GM19324 (cell line): ENCODE measurements at regions not wholly inside any gene's neighbourhood (a gene's known extent, or its start where the extent isn't known, plus 50 kb on each side); places are given as distances from the start of the nearest gene placed in this dataset.
"Not testable (repeated sequence)": the region's sequence is repeated elsewhere in the genome, so short reads cannot be mapped to it uniquely, and the experiment has no call there.

Experiments
- ATAC-seq: cut with Tn5 transposase; IDR thresholded peaks from one replicate; pipeline ENCODE4 v1.9.1; 2021; ENCODE audit warnings: mild to moderate bottlenecking, moderate library complexity; ENCODE audit not compliant: unreplicated experiment, low FRiP score

DNA sequence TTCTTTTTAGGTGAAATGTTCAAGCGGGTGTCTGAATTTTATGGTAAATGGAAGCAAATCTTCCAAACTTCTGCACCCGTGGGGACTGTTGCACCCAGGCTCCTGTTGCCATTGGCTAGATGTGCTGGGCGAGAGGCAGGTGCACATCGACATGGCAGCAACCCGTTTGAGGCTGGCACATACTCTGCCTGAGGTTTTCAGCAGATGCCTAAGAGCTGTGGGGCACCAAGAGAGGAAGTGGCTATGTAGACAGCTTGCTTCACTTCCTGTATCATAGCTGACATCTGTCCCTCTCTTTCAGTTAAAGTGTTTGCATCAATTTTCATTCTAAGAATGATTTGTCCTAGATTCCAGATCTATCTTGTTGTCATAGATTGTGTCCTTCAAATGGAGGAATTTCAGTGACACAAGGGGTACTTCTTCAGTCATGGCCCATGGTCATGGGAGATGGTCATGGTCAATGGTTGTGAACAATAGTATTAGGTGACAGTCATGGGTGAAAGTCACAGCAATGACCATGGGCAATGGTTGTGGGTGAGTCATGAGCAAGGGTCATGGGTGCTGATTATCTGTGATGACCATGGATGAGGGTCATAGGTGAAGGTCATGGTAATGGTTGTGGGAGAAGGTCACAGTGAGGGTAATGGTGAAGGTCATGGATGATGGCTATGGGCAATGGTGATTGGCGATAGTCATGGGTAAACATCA lies 115.1 kb upstream of the IRX4 start:
- ATAC-seq, result no peak

GRCh38 chr5:1995491-1995890 lies 112.8 kb upstream of the IRX4 start:
- ATAC-seq, result no peak

DNA sequence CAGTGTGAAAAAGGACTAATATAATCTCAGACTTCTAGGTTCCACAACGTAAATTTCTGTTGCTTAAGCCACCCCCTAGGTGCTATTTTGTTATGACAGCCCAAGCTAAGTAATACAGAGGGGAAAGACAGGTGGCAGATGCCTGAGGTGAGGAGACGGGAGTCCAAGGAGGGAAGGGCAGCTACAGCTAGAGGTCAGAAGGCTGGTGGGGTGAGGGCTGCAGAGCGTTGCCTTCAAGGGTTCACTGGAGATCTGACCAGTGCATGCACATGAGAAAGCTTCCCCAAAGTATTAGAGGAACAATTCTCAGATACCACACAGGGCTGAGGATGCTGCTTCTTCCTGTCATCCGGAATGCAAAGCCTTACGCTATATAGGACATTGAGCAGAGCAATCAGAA lies 104.7 kb upstream of the IRX4 start:
- no peak for ATAC-seq

GRCh38 chr5:1985781-1986180 lies 103.1 kb upstream of the IRX4 start:
- no peak for ATAC-seq

DNA sequence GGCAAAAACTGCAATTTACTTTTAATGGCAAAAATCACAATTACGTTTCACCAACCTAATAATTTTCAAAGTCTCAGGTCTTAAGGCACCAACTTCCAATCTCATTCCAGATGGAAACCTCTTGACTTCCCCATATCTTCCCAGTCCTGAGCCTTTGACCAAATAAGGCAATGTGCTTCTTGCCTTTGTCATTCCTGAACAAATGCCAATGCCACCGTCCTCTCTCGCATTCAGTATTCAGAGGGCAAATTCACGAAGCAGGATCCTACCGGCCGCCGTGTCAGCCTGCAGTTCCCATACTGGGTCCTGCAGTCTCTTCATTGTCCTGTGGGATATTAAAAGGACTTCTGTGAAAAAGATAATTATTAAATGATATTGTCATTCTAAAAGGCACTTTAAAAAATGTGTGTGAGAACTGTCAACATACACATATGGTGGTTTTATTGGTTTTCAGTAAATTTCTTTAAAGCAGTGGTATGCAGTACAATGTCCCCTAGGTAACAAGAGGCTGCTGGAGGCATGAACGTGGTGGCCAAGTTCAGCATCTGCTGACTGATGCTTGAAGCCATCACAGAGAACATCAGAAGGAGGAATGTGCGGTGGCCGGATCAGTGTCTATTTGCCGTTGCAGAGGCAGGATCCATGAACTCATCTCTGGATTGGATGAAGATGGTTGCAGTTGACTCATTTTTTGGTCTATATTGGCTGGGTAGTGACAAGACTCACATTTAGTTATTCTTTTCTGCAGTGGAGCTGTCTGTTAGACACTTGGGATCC lies 101.4 kb upstream of the IRX4 start:
- no peak for ATAC-seq

- ATAC-seq, result no peak
Observed at GRCh38 chr5:1983401-1983800, 100.7 kb upstream of the IRX4 start.

- ATAC-seq, result not testable (repeated sequence)
Observed at GRCh38 chr5:1982561-1982960, 99.8 kb upstream of the IRX4 start.

DNA sequence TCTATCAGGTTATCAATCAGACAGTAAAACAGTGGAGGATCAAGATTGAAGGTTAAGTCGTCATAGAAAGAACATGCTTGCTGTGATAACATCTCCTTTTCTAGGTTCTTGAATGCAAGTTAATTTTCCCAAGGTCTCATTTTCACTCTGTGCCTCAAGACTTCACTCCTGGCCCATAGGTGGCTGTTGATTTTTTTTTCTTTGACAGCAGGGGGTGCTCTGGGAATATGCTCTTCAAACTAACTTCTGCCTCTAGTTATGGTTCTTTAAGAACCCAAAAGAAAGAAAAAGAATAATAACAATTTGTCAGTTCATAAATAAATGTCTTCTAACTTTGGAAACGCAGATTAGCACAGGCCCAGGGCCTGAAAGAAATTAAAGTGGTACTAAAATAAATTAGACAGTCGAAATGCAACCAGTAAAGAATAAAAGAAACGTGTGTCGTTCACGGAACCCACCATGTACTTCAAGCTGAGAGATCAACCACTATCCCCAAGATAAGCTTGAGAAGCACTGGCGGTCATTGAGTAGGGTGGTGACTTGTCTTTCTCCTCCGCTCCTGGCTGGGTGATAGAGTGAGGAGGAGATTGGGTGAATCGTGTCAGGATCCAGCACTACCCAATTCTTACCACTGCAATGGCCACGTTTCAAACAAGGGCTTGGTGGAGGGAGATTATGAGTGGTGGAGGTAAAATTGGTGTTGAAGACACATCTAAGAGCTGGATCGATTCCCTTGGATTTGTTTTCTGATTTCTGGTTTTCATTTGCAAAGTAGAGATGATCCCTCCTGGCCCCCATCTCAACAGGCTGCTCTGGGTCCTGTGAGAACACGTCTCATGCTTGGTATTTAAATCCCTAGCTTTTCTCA lies 93.4 kb upstream of the IRX4 start:
- no peak for ATAC-seq

DNA sequence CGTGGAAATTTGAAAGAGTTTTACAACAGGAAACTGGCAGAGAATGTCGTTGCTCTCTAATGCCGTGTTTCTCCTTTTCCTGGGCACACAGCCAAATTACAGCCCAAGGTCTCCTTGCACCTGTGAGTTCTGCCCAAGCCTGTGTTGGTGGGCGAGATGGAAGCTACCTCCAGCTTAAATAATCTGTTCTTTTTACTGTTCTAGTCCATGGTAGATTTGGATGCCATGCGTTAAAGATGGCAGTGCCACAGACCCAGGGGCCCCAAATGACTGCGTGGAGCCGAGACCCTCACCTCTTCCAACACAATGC lies 92.6 kb upstream of the IRX4 start:
- ATAC-seq, result no peak

GRCh38 chr5:1974501-1975405 lies 92.0 kb upstream of the IRX4 start:
- no peak for ATAC-seq

DNA sequence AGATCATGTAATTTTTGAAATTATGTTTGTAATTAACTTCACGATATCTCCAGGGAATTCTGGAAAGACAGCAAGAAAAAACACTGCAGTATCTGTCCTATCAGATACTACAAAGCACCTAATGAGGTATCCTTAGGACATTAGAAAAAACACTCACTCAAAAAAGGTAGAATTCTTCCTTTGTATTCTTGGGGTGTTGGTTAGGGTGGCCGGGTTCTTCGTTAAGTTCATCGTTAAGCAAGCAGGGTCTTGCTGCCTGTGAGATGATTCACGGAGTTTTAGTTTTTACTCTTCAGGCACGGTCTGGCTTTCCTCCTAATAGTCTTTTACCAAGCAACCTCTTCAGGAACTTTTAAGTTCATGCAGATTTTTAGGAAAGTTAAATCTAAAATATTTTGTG lies 91.4 kb upstream of the IRX4 start:
- no peak for ATAC-seq

DNA sequence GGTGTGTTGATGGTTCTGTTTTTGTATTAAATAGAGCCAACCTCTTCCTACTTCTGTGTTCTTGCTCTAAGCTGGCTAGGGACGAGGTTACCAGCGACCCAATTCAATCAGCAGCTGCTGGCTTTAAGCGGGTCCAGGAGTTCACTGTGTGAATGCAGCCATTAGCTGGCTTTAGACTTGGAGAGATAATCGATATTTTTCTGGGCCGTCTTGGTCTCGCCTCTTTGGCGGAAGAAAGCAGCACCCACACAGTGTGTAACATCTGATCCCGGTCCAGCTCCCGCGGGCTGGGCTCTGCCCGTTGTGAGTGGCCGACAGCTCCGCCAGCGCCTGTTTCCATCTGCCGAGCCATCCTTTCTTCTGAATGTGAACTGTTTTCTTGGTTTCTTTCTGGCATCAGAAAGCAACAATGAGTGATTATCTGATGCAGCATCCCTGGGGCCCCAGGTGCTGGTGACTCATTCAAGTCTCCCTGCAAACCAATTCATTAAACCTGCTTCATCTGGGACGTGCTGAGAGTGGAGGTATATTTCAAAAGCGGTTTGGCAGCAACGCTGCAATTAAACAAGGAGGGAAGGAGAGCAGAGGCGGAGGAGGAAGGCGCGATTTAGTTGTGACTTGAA lies 90.8 kb upstream of the IRX4 start:
- no peak for ATAC-seq

DNA sequence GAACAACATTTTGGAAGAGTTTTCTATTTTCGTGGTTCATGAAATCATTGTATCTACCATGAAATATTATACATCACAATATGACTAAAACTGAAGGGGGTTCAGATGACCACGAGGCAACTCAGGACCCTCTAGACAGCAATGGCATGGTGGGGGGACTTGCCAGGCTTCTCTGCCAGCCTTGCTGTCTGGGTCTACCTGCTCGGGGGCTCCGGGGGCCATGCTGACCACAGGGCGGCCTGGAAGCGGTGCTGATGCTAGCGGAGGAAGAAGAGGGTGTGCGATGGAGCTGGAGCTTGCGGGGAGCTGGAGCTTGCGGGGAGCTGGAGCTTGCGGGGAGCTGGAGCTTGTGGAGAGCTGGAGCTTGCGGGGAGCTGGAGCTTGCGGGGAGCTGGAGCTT lies 89.2 kb upstream of the IRX4 start:
- ATAC-seq, result no peak

DNA sequence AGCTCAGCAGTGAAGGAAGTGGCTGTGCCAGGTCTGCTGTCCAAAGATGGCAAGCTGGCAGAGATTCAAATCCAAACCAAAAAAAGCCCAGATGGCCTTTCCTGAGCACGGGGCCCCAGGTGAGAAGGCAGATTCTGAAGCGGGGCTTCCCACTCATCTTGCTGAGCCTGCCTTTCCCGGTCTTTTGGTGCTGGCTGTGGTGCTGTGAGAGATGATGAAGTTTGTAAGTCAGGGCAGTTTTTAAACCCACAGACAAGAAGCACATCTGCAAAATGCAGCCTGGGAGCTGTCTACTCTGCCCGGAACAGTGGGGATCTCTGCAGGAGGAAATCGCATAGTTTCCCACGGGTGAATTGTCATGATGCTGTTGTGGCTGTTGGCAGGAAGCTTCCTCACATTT lies 85.0 kb upstream of the IRX4 start:
- ATAC-seq, result no peak

- ATAC-seq, result no peak
Observed at GRCh38 chr5:1966461-1966860, 83.7 kb upstream of the IRX4 start.

GRCh38 chr5:1965925-1966324 lies 83.2 kb upstream of the IRX4 start:
- no peak for ATAC-seq

DNA sequence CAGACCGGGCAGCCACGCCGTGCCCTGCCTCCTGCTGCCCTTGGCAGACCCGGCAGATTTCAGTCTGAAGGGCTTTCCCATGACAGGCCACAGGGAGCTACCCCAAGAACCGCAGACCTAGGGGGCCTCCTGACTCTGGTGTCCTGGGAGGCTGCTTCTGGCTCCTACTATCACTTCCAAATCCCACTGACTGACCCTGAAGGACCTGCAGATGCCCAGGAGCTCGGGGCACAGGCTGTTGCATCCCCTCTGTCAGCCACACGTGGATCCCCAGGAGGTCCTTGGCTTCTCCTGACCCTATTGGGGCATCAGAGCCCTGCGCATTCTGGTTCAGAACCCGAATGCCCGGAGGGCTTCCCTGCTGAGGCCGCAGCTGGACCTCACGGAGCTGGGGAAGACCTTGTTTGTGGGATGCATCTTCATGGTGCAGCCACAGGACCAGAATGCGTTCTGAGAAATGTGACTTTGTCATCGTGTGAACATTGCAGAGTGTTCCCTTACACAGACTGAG lies 81.3 kb upstream of the IRX4 start:
- ATAC-seq, result no peak

- no peak for ATAC-seq
Observed at GRCh38 chr5:1963358-1963757, 80.6 kb upstream of the IRX4 start.

- ATAC-seq, result no peak
Observed at GRCh38 chr5:1962619-1963355, 80.1 kb upstream of the IRX4 start.
